OCI-LY3 (cell line): ENCODE measurements at regions not wholly inside any gene's neighbourhood (a gene's known extent, or its start where the extent isn't known, plus 50 kb on each side); places are given as distances from the start of the nearest gene placed in this dataset.

ENCODE experiments used
- CTCF ChIP-seq: fragments of 200-600, 300-600 bp; sonication (generic); IDR thresholded peaks from 2 replicates; pipeline ENCODE4 v1.5.1; 2014; ENCODE audit warnings: antibody characterized with exemption, low read length, low read depth
- EZH2phosphoT487 ChIP-seq: fragments of 200-600 bp; shearing (Covaris generic); IDR thresholded peaks from 2 replicates; pipeline ENCODE4 v1.6.1; 2018; ENCODE audit warnings: antibody characterized with exemption, mixed run types, low read depth

- no peak for TF ChIP-seq CTCF
- TF ChIP-seq EZH2phosphoT487, result no peak
These were observed 121.7 kb downstream of the IRX5 start for GRCh38 chr16:55052348-55052734.
